ENCODE measurements at regions not wholly inside any gene's neighbourhood (a gene's known extent, or its start where the extent isn't known, plus 50 kb on each side); places are given as distances from the start of the nearest gene placed in this dataset.

DNA sequence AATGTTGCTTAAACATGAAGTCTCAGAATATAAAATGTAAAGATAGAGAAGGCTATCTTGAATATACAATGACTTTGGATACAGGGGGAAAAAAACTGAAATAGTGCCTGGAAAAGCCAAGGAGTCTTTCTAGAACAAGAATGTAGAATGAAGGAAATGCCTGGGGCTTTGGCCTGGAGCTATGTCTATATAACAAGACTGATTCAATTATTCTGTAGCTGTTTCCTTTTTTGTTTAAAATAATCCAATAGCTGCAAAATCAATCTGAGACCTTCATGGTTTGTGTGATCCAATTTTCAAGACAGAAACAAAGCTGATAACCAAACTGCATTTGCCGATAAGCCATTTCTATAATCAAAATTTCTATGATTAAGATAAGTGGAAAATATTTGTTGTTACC lies 530.9 kb upstream of the NBEA start:
- no peak overlapping the region for H3K4me2 ChIP-seq (ENCODE audit: insufficient read depth, low read length)

DNA sequence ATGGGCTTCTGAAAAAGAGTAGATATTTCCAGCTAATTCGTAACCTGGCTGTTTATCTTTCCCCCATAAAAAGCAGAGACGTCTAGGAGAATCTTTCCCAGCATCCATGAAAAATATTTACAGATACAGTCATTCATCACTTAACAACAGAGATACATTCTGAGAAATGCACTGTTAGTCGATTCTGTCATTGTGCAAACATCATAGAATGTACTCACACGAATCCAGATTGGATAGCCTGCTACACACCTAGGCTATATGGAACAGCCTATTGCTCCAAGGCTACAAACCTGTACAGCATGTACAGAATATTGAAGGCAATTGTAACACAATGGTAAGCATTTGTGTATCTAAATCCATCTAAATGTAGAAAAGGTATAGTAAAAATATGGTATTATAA lies 530.2 kb upstream of the NBEA start:
- H3K27me3 ChIP-seq (ENCODE audit: control insufficient read depth in 2 of 2, insufficient read depth in 2 of 2, low read length in 2 of 2), result no peaks in the 10 kb centered on the region
- CTCF ChIA-PET, result interaction anchor here (1.1 kb wide), 1 partner anchor 12 kb away, joined by 5 read pairs; no protein-coding TSS in a partner anchor
- no peak overlapping the region for H3K27ac ChIP-seq (ENCODE audit: insufficient read depth, low read depth, low read length)
- H3K4me1 ChIP-seq (ENCODE audit: control insufficient read depth, extremely low read depth, insufficient read depth, low read length), result peaks cover 10% of the 10 kb centered on the region
- no peak overlapping the region for H3K4me3 ChIP-seq (replicated peaks in 1 of 3; ENCODE audit: insufficient read depth in 1 of 3, low read depth in 1 of 3, low read length in 3 of 3)
- no peaks in the 10 kb centered on the region for H3K9me1 ChIP-seq (replicated peaks; ENCODE audit: control insufficient read depth, extremely low read depth, insufficient read depth, low read length)
- no peak overlapping the region for H3K9ac ChIP-seq (replicated peaks; ENCODE audit: extremely low read depth, insufficient read depth, low read length)
- no peaks in the 10 kb centered on the region for H3K9me3 ChIP-seq (replicated peaks; ENCODE audit: control insufficient read depth, insufficient read depth, low read length)
- dilution Hi-C loops (cut with MboI; ENCODE audit: extremely low pct_ligation_motif_present, low sequenced_read_pairs) (no loop called here), intact Hi-C loops (cut with micrococcal nuclease) (no loop called here)
- DNase-seq (ENCODE audit: low read depth, low spot score) (no peak), FAIRE-seq (no peak)
- H3K36me3 ChIP-seq (ENCODE audit: control insufficient read depth in 2 of 2, extremely low read depth in 1 of 2, insufficient read depth in 2 of 2, low read length in 2 of 2), result no peaks in the 10 kb centered on the region
- no TSS peak for BruUV-seq (replicated peaks)
- H2AFZ ChIP-seq (ENCODE audit: low read depth, low read length), result no peak overlapping the region
- H3K4me2 ChIP-seq (ENCODE audit: insufficient read depth, low read length), result no peak overlapping the region
- no peaks in the 10 kb centered on the region for H4K20me1 ChIP-seq (replicated peaks; ENCODE audit: control insufficient read depth, extremely low read depth, insufficient read depth, low read length)
- H3K79me2 ChIP-seq (ENCODE audit: control insufficient read depth, insufficient read depth, low read length), result no peaks in the 10 kb centered on the region
- POLR2A ChIA-PET, result no interaction called here
- TF ChIP-seq, protein P1, sequence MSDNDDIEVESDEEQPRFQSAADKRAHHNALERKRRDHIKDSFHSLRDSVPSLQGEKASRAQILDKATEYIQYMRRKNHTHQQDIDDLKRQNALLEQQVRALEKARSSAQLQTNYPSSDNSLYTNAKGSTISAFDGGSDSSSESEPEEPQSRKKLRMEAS (IDR thresholded peaks at IDR 0.05; ENCODE audit: insufficient read depth, insufficient read length), result no peak
- no peak for TF ChIP-seq GATA2 (IDR thresholded peaks at IDR 0.05; ENCODE audit: insufficient read depth, insufficient read length, low read depth, low read length)

More for the DNA sequence above, 530.9 kb upstream of the NBEA start:
- intact Hi-C loops (cut with micrococcal nuclease), result no loop called here
- Histone ChIP-seq H3K4me3 (replicated peaks in 1 of 3; ENCODE audit: insufficient read depth in 1 of 3, low read depth in 1 of 3, low read length in 3 of 3) (no peak overlapping the region), H3K36me3 (ENCODE audit: control insufficient read depth in 2 of 2, extremely low read depth in 1 of 2, insufficient read depth in 2 of 2, low read length in 2 of 2) (no peaks in the 10 kb centered on the region), H3K79me2 (ENCODE audit: control insufficient read depth, insufficient read depth, low read length) (no peaks in the 10 kb centered on the region), H4K20me1 (replicated peaks; ENCODE audit: control insufficient read depth, extremely low read depth, insufficient read depth, low read length) (no peaks in the 10 kb centered on the region), H3K4me1 (ENCODE audit: control insufficient read depth, extremely low read depth, insufficient read depth, low read length) (peaks cover 10% of the 10 kb centered on the region), H3K9ac (replicated peaks; ENCODE audit: extremely low read depth, insufficient read depth, low read length) (no peak overlapping the region), H3K27me3 (ENCODE audit: control insufficient read depth in 2 of 2, insufficient read depth in 2 of 2, low read length in 2 of 2) (no peaks in the 10 kb centered on the region), H2AFZ (ENCODE audit: low read depth, low read length) (no peak overlapping the region), H3K9me1 (replicated peaks; ENCODE audit: control insufficient read depth, extremely low read depth, insufficient read depth, low read length) (no peaks in the 10 kb centered on the region), H3K27ac (ENCODE audit: insufficient read depth, low read depth, low read length) (no peak overlapping the region), H3K9me3 (replicated peaks; ENCODE audit: control insufficient read depth, insufficient read depth, low read length) (no peaks in the 10 kb centered on the region)
- DNase-seq (ENCODE audit: low read depth, low spot score), result no peak
- BruUV-seq (replicated peaks), result no TSS peak
- CTCF ChIA-PET, result interaction anchor here (1.1 kb wide), 1 partner anchor 11 kb away, joined by 5 read pairs; no protein-coding TSS in a partner anchor
- no peak for TF ChIP-seq POLR2AphosphoS5 (IDR thresholded peaks at IDR 0.05; ENCODE audit: insufficient read depth, low read depth, low read length)
- POLR2A ChIA-PET, result no interaction called here
- no peak for FAIRE-seq
- dilution Hi-C loops (cut with MboI; ENCODE audit: extremely low pct_ligation_motif_present, low sequenced_read_pairs), result no loop called here
